Urinary bladder (tissue), 3 donors: ENCODE measurements at regions not wholly inside any gene's neighbourhood (a gene's known extent, or its start where the extent isn't known, plus 50 kb on each side); places are given as distances from the start of the nearest gene placed in this dataset.

ENCODE experiments used
- DNase-seq: peaks from one replicate; pipeline ENCODE4 v3.0.0-alpha.2; 2015; ENCODE audit errors: extremely low spot score
- H3K27ac ChIP-seq: one replicate; pipeline ENCODE4 v1.5.1; 2013; ENCODE audit warnings: low read depth, mild to moderate bottlenecking, moderate library complexity
- H3K36me3 ChIP-seq: one replicate; pipeline ENCODE4 v1.6.1; 2013; ENCODE audit warnings: mild to moderate bottlenecking, moderate library complexity; ENCODE audit not compliant: insufficient read depth
- H3K4me1 ChIP-seq: one replicate; pipeline ENCODE4 v1.6.1; 2013; ENCODE audit warnings: mild to moderate bottlenecking, moderate library complexity; ENCODE audit not compliant: insufficient read depth
- H3K4me3 ChIP-seq: one replicate; pipeline ENCODE4 v1.5.1; 2013; ENCODE audit warnings: low read depth, low read length
- WGBS: extraction: QIAGEN DNeasy Blood & Tissue Kit; methylation state at CpG from one replicate; pipeline ENCODE4 v1.1.7; 2013; 5-methylcytosine and 5-hydroxymethylcytosine counted together
- donor health status: healthy with polysubstance abuse.
- donor health status: healthy.

DNA sequence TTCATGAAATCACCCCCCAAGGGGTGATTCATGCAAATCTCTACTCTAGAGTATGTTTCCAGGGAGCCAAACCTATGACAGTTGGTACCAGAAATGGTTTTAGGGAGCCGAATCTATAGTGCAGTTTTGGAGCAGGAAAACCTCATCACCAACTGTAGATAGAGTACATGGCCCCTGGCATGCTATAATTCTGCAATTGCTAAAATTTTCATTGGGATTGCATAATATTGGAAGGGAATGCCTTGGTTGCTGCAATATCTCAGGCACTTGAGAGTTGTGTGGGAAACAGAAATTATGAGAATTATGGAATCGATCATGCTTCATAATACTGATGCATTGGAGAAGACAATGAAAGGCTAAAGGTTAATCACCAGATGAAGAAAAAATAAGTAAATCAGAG is 148.2 kb upstream of the PLPPR1 start:
- DNase-seq: no peak
- 89% methylated on average over 2 of the region's 2 CpGs for WGBS
- Histone ChIP-seq H3K4me1 (no peaks in the 10 kb centered on the region), H3K4me3 (no peak overlapping the region), H3K27ac (no peak overlapping the region), H3K36me3 (no peaks in the 10 kb centered on the region)

DNA sequence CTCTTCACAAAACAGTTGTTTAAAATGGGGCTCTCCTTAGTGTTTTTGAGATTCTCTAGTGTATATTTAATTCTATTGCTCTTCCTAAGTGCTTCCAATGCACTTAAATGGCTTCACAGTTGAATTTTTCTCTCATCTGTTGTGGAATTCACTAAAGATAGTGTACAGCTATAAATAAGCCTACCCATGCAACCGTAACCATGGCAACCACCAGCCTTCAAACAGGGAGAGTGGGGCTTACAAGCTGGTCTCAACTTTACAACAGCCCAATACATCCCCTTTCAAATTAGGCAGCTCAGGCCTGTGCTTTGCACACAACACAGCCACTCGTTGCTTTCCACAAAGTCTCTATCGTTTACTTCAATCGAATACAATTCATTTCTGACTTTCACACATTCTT is 144.0 kb upstream of the PLPPR1 start:
- Histone ChIP-seq H3K27ac (no peak overlapping the region), H3K4me1 (no peaks in the 10 kb centered on the region), H3K36me3 (no peaks in the 10 kb centered on the region), H3K4me3 (no peak overlapping the region)
- WGBS: 33% methylated on average over 4 of the region's 4 CpGs
- no peak for DNase-seq

DNA sequence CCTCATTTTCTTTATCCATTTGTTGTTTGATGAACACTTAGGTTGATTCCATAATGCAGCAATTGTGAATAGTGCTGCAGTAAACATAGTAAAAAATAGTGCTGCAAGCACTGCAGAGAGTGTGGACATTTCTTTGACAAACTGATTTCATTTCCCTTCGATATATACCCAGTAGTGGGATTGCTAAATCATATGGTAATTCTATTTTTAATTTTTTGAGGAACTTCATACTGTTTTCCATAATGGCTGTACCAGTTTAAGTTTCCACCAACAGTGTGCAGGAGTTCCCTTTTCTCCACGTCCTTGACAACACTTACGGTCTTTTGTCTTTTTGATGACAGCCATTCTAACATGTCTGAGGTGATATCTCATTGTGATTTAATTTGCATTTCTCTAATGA is 138.2 kb upstream of the PLPPR1 start:
- H3K4me3 ChIP-seq: no peak overlapping the region
- no peak overlapping the region for H3K27ac ChIP-seq
- H3K36me3 ChIP-seq: no peaks in the 10 kb centered on the region
- H3K4me1 ChIP-seq: no peaks in the 10 kb centered on the region
- WGBS: 73% methylated on average over 3 of the region's 3 CpGs
- DNase-seq: no peak

DNA sequence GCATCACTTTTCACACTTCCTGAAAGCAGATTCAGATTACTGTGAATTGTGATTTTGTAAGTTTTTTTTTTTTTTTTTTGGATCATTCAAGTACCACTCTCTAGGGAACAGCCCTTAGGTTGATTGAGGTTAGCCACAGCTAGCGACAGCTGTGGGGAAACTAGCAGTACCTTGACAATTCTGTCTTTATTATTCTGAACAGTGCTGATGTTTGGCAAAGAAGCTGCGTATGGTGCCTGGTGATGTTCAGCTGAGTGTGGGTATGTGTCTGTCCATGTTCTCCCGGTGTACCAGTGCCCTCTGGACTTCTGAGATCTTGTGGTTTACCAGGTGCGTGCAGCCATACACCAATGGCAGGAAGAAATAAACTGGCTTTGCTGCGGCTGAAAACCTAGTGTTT is 117.3 kb upstream of the PLPPR1 start:
- Histone ChIP-seq H3K27ac (no peak overlapping the region), H3K4me1 (no peaks in the 10 kb centered on the region), H3K4me3 (no peak overlapping the region), H3K36me3 (no peaks in the 10 kb centered on the region)
- 60% methylated on average over 5 of the region's 5 CpGs for WGBS
- DNase-seq: no peak

DNA sequence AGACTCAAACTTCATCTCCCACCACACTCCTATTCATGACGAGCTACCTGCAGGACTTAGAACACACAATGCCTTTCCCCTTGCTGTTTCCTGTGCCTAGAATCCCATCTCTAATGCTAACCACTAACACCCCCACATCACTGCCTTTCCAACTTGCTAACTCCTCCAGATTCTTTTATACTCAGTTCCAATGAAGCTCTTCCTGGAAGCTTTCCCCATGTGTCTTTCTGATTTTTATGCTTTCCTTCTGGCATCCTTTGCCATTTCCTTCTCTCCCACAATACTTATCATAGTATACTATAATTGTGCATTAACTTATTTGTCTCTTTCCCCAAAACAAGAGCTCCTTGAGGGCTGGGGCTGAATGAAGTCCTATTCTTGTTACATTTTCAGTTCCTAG is 115.3 kb upstream of the PLPPR1 start:
- Histone ChIP-seq H3K4me3 (no peak overlapping the region), H3K27ac (no peak overlapping the region), H3K36me3 (no peaks in the 10 kb centered on the region), H3K4me1 (no peaks in the 10 kb centered on the region)
- peak; percentile 28 for DNase-seq
- 57% methylated on average over 1 of the region's 1 CpG for WGBS

DNA sequence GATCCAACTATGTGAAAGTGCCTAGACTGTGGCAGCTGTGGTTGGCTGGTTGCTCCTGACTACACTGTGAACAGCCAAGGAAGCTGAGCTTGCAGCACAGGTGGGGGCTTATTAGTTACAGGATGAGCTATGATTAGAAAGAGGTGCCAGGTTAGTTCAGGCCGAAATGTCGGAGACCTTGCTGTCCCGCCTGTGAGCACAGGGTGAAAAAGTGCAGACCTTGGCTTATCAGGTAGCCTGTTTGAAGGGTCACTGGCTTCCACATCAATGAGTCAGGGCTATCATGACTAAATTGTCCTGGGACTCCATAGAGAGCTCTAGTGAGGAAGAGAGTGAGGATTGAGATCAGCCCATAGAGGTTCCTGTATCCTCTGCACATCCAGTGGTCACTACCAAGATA is 114.3 kb upstream of the PLPPR1 start:
- no peak overlapping the region for H3K27ac ChIP-seq
- H3K4me1 ChIP-seq: no peaks in the 10 kb centered on the region
- H3K4me3 ChIP-seq: no peak overlapping the region
- WGBS: 95% methylated on average over 3 of the region's 3 CpGs
- H3K36me3 ChIP-seq: no peaks in the 10 kb centered on the region
- no peak for DNase-seq

DNA sequence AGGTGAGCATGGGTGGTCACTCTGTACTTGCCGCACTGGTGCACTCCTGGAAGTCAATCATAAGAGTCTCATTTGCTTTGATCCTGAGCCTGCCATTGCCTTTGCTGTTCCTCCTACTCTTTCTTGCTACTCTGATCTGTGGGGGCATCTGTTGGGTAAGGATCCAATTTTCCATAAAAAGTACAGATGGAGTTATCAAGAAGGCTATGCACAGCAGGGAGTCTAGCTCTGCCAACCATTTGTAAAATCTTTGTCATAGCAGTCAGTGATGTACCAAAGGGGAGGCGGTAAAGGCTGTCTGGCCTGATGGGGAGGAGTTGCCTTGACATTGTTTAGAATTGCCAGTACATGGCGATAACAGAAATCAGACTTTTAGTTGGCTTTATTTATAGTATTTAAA is 109.0 kb upstream of the PLPPR1 start:
- no peak for DNase-seq
- Histone ChIP-seq H3K4me1 (no peaks in the 10 kb centered on the region), H3K36me3 (no peaks in the 10 kb centered on the region), H3K27ac (no peak overlapping the region), H3K4me3 (no peak overlapping the region)
- WGBS: 87% methylated on average over 3 of the region's 3 CpGs

DNA sequence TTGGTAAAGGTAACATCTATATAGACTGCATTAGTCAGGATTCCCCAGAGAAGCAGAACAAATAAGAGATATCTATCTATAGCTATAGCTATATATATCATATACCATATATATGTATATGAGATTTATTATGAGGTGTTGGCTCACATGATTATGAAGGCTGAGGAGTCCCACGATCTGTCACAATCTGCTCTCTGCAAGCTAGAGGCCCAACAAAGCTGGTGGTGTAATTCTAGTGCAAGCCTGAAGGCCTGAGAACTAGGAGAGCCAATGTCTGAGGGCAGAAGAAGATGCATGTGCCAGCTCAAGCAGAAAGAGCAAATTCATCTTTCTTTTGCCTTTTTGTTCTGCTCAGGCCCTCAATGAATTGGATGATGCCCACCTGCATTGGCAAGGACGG is 102.2 kb upstream of the PLPPR1 start:
- Histone ChIP-seq H3K4me1 (no peaks in the 10 kb centered on the region), H3K27ac (no peak overlapping the region), H3K4me3 (no peak overlapping the region), H3K36me3 (no peaks in the 10 kb centered on the region)
- WGBS: 70% methylated on average over 2 of the region's 2 CpGs
- DNase-seq: no peak

DNA sequence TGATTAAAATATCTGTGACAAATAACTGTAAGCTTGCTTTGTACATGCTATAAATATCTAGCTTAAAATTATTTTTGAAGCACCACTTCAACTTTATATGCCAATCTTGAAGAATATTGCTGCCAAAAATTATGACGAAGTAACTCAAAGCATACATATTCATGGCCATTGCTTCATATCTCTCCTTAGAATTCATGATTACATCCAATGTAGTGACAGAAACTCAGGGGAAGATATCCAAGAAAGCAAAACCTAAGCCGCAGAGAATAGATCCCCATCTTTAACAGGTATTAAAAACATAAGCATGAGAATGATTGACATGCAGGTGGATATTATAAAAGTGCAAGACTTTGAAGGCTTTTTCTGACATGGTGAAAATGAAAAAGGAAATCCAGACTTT is 100.8 kb upstream of the PLPPR1 start:
- no peaks in the 10 kb centered on the region for H3K4me1 ChIP-seq
- H3K27ac ChIP-seq: no peak overlapping the region
- no peak overlapping the region for H3K4me3 ChIP-seq
- 89% methylated on average over 2 of the region's 2 CpGs for whole genome bisulfite sequencing
- no peaks in the 10 kb centered on the region for H3K36me3 ChIP-seq
- DNase-seq: no peak

DNA sequence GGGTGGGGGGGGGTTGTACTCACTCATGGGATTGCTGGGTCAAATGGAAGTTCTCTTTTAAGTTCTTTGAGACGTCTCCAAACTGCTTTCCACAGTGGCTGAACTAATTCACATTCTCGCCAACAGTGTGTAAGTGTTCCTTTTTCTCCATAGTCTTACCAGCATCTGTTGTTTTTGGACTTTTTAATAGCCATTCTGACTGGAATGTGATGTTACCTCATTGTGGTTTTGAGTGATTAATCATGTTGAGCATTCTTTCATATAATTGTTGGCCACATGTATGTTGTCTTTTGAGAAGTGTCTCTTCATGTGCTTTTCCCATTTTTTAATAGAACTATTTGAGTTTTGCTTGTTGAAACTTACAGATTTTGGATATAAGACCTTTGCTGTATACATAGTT is 94.9 kb upstream of the PLPPR1 start:
- no peaks in the 10 kb centered on the region for H3K4me1 ChIP-seq

DNA sequence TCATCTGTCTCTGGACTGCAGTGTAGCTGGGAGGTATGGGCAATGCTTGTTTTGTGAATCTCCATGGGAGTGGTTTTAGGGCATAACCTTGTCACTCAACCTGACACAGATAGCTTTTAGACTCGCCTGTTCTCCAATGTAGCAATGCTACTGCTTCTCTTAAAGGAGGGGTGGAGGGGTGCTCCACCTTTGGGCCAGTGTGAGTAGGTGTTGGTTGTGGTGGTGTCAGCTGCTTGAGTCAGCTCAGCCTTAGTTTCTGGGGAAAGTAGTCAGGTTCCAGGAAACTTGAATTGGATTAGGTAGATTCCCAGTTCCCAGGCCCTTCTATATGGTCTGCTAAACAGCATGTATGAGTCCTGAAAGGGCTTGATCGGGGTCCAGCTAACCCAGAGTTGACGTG is 91.1 kb upstream of the PLPPR1 start:
- Histone ChIP-seq H3K27ac (no peak overlapping the region), H3K4me3 (no peak overlapping the region), H3K4me1 (no peaks in the 10 kb centered on the region), H3K36me3 (no peaks in the 10 kb centered on the region)
- 69% methylated on average over 3 of the region's 3 CpGs for WGBS
- DNase-seq: no peak

More for the DNA sequence above, 94.9 kb upstream of the PLPPR1 start:
- Histone ChIP-seq H3K36me3 (no peaks in the 10 kb centered on the region), H3K27ac (no peak overlapping the region), H3K4me3 (no peak overlapping the region)
- 81% methylated on average over 2 of the region's 2 CpGs for WGBS
- no peak for DNase-seq

DNA sequence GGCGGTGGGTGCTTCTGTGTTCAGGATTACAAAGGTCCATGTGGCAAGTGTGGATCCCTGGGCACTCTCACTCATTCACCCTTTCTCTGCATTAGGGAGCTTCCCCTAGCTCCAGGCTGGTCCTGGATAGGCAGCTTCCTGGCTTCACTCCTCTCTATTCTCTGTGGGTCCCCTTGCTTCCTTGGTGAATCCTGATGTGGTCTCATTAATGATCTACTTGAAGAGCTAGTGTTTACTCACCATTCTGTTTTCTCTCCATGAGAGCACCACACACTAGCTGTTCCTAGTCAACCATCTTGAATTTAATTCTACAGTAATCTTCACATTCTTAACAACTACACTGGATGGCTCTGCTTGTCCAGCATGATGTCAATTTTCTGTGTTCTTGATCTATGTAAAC is 90.0 kb upstream of the PLPPR1 start:
- no peaks in the 10 kb centered on the region for H3K4me1 ChIP-seq
- H3K27ac ChIP-seq: no peak overlapping the region
- no peaks in the 10 kb centered on the region for H3K36me3 ChIP-seq
- DNase-seq: no peak
- 74% methylated on average over 1 of the region's 1 CpG for WGBS
- H3K4me3 ChIP-seq: no peak overlapping the region

DNA sequence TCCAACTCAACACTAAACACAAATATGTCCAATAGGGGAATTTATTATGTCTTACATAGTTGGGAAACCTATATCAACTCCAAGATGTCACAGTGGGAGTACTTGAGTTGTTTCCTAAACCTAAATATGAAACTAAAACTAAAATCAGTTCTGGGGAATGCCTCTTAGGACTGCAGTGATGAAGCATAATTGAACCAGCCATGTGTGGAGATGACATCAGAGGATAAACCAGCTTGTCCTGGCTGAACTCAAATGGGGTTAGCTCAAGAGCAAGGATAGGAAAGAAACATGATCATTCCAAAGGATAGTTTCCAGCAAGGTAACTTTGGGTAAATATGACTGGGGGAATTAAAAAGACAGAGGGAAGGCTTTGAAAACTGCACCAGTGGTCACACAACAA is 88.9 kb upstream of the PLPPR1 start:
- Histone ChIP-seq H3K27ac (no peak overlapping the region), H3K36me3 (no peaks in the 10 kb centered on the region), H3K4me1 (no peaks in the 10 kb centered on the region), H3K4me3 (no peak overlapping the region)
- DNase-seq: no peak

DNA sequence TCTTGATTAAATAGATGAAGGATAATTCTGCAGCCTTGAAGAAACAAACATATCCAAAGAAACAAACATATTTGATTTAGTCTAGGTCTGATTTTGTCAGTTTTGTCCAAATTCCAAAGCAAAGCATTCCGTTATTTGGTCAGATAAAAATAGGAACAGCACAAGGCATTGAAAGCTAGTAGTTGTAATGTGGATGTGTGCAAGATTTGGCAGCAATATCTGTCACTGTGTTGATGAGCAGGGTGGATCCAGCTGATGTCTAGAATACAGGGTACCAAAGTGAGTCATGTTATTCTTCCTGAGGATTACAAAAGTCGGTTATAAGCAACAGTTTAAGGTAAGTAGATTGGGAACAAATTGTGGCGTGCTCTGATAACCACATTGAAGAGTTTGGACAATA is 69.3 kb upstream of the PLPPR1 start:
- H3K27ac ChIP-seq: no peak overlapping the region
- 76% methylated on average over 3 of the region's 3 CpGs for WGBS
- H3K36me3 ChIP-seq: no peaks in the 10 kb centered on the region
- no peak overlapping the region for H3K4me3 ChIP-seq
- no peak for DNase-seq
- H3K4me1 ChIP-seq: no peaks in the 10 kb centered on the region
